NOMO-1 treated with dmso at 0.1 percent for 144 hours (cell line): ENCODE measurements at regions not wholly inside any gene's neighbourhood (a gene's known extent, or its start where the extent isn't known, plus 50 kb on each side); places are given as distances from the start of the nearest gene placed in this dataset.
"Not testable (repeated sequence)": the region's sequence is repeated elsewhere in the genome, so short reads cannot be mapped to it uniquely, and the experiment has no call there.

ENCODE experiments used
- DNase-seq: peaks from one replicate; lab custom pipeline; 2025; ENCODE audit not compliant: unreplicated experiment; lab: John Stamatoyannopoulos, UW

DNA sequence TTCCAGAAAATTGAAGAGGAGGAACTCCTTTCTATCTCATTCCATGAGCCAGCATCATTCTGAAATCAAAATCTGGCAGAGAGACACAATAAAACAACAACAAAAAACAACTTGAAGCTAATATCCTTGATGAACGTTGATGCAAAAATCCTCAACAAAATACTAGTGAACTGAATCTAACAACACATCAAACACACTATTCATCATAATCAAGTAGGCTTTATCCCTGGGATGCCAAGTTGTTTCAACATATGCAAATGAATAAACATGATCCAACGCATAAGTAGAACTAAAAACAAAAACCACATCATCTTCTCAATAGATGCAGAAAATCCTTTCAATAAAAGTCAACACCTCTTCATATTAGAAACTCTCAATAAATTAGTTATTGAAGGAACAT lies 335.3 kb upstream of the BRINP3 start:
- no peak for DNase-seq

DNA sequence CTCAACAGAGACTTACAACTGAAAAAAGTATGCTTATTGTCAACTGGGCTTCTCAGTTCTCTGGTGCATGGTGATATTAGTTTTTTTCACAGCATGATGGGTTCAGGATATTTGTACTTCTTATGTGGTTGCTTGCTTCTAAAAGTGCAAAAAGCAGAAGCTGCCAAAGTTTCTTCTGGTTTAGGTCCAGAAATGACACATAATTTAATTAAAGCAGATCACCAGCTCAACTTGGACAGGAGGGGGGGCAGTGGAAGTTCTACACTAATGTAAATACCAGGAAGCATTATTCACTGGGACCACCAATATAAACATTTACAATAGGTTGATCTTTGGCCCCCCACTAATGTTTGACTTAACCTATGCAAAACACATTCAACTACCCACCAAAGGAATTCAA lies 354.8 kb upstream of the BRINP3 start:
- DNase-seq: no peak

DNA sequence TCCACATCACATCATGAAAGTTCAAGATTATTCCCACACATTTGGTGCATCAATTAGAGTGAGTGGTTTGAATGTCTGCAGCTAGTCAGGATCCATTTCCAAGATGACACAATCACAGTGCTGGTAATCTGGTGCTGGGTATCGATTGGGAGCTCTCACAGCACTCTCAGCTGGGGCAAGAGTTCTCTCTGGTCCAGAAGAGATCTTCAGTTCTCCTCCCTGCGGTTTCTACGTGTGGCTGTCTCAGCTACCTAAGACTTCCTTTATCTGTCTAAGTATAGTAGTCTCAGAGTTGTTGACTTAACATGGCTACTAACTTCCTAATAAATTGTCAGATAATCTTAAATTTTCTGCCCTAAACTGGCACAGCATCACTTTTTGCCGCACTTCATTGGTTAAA lies 358.0 kb upstream of the BRINP3 start:
- DNase-seq: no peak

DNA sequence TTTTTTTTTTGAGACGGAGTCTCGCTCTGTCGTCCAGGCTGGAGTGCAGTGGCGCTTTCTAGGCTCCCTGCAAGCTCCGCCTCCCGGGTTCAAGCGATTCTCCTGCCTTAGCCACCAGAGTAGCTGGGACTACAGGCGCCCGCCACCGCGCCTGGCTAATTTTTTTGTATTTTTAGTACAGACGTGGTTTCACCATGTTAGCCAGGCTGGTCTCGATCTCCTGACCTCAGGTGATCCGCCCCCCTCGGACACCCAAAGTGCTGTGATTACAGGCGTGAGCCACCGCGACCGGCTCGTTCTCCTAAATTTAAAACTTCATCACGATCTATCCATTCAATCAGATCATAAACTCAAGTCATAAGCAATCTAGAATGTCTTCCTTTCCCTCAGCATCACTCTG lies 359.5 kb upstream of the BRINP3 start:
- DNase-seq: not testable (repeated sequence)

DNA sequence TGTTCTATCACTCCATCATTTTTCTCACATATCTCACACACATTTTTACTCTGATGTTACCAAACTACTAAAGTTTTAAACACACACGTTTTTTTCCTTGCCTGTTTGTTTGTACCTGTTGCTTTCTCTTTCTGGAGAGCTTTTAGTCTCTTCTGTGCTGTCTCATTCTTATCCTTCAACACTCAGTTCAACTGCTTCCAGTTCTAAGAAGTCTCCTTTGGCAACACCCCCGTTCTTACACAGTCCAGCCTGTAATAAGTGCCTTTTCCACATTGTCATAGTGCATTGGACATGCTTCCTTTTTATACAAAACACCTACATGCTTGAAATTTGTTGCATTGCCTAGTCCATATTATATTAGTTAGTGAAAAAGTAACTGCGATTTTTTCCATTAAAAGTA lies 360.2 kb upstream of the BRINP3 start:
- no peak for DNase-seq

DNA sequence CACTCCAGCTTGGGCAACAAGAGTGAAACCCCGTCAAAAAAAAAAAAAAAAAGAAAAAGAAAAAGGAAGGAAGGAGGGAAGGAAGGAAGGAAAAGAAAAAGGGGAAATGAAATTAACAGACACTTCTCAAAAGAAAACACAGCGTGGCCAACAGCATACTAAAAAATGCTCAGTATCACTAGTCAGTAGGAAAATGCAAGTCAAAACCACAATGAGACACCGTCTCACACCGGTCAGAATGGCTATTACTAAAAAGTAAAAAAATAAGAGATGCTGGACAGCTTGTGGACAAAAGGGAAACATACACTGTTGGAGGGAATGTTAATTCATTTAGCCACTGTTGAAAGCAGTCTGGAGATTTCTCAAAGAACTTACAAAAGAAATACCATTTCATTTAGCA lies 369.5 kb upstream of the BRINP3 start:
- DNase-seq: no peak

DNA sequence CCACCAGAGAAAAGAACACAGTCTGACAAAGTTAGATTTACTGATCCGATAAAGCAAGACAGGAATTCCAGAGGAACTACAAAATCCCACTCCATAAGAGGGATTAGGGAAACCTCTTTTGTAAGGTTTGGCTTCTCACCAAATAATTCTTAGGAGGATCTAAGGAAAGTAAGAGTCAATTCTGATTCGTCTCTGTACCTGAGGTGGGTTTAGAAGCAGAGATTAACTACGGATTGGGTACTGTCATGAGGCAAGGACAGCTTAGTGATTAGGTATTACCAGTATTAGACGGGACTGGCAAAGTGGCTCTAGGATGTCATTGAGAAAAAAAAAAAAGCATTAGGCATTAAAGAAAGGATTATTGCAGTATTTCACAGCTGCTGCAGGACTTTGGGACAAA lies 371.7 kb upstream of the BRINP3 start:
- no peak for DNase-seq

DNA sequence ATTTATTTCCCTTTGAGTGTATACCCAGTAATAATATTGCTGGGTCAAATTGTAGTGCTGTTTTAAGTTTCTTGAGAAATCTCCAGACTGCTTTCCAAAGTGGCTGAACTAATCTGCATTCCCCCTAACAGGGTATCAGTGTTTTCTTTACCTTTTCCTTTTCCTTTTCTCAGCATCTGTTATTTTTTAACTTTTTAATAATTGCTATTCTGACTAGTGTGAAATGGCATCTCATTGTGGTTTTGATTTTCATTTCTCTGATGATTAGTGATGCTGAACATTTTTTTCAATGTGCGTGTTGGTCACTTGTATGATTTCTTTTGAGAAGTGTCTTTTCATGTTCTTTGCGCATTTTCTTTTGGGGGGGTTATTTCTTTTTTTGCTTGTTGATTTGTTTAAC lies 374.9 kb upstream of the BRINP3 start:
- no peak for DNase-seq

DNA sequence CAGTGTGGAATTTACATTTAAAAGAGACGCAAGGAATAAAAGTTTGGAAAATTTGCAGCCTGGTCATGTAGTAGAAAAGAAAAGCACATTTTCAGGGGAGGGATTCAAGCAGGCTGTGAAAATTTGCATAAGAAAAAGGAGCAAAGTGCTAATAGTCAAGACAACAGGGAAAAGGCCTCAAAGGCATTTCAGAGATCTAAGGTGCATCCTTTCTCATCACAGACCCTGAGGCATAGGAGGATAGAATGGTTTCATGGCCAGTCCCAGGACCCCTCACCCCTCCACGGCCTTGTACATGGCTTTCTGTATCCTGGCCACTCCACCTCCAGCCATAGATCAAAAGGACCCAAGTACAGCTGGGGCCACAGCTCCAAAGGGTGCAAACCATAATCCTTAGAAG lies 380.5 kb upstream of the BRINP3 start:
- DNase-seq: no peak

DNA sequence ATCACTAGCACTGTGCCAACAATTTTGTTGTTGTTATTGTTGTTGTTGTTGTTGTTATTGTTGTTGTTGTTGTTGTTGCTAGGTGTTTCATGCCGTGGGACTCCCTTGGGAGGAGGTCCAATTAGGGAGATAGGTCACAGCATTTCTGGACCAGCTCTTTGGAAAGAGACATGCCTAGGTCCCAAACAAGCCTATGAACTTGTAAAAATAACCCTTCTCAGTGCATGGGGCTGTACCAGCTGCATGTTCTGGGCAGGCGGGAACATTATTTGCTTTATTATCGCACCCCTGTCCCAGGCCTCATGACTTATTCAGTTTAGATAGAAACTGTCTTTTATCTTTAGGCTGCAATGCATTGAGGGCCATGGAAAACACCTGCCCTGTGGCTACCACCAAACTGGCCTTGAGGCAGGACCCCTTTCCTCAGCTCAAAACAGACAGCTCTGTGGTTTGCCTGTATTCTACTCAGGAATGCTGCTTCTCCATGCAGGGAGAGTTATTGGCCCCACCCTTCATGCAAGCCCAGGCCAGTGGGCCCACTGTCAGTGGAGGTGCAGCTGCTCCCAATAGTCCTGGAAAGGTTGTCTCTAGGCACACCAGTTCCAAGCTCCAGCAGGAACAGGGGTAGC lies 386.5 kb upstream of the BRINP3 start:
- DNase-seq: no peak

DNA sequence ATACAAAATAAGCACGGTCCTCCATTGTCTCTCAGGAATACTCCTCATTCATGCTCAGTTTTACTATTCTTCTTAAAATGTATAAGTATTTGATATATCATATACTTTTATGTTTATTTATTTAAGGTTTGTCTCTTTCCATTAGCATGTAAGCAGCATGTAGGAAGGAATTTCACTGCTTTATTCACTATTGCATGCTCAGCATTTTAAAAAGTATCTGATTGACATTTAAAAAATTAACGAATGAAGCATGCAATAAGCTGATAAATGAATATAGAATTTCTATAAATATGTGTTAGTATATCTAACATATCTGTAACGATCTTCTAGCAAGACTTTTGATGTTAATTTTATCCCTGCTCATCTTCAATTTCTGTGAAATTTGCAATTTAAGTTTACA lies 402.7 kb upstream of the BRINP3 start:
- DNase-seq: no peak

DNA sequence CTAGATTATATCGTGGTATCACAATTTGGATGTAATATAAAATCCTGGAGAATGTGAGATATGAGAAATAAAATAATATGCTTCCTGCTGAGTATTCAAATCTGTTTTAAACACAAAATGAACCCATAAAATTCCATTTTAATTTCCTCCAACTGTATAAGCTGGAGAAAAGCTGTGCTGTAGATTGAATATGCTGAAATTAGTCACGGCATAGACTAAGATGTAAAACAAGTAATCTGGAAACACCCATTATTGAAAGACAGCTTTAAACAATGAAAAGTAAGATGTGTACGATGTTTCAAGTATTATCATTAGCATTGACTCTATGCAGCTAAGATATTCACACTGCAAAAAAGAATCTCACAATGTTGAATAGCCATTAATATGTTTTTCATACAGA lies 403.4 kb upstream of the BRINP3 start:
- DNase-seq: no peak

DNA sequence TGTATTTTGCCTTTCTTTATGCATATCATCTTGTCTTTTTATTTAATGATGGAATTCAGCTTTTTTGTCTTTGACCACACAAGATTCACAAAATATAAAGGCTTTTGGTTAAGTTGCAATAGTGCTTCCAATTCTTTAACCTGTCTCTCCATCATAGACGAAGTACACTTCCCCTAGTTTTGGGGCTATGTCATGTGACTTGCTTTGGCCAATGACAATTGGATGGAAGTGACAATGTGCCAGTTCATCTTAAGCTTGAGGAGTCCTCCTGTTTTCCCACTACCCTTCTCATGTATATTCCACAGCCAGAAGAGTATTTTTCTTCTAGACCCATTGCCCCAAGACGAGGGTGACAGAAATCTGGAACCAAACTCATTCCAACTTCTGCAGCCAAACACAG lies 419.6 kb upstream of the BRINP3 start:
- DNase-seq: no peak

DNA sequence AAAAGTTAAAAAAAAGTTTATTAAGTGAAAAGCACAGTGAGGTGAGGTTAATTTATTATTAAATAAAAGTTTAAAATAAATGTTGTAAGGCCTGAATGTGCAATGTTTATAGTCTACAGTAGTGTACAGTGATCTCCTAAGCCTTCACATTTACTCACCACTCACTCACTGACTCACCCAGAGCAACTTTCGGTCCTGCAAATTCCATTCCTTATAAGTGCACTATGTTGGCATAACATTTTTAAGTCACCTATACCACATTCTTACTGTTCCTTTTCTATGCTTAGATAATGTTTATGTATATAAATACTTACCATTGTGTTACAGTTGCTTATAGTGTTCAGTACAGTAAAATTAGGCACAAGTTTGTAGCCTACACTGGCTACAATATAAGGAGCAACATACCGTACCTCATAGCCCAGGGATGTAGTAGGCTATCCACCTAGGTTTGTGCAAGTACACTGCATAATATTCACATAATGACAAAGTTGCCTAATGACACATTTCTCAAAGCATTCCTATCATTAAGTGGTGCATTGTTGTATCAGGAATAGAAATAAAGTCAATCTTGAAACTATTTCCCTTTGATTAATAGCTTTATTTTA lies 426.5 kb upstream of the BRINP3 start:
- DNase-seq: no peak

DNA sequence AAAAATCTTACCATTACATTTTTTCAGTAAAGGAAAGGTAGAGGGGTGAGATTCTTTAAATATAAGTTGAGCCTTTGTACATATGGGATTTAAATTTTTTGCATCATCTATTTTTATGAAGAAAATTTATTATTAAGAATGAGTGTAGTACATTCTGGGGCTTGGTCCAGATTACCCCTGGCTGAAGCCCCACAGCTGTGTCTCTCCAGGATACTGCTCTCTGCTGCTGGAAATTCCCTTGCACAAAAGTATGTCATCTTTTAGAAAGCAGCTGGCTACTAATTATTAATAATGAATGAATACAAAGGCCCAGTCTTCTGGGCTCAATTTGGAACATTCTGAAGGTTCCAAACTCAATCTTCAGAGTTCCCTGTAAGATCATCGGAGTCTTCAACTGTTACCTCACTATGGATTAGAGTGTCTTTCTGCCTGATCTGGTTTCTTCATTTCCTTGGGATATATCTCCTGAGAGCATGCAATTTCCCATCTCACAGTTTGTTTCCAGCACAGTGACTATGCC lies 428.6 kb upstream of the BRINP3 start:
- no peak for DNase-seq

DNA sequence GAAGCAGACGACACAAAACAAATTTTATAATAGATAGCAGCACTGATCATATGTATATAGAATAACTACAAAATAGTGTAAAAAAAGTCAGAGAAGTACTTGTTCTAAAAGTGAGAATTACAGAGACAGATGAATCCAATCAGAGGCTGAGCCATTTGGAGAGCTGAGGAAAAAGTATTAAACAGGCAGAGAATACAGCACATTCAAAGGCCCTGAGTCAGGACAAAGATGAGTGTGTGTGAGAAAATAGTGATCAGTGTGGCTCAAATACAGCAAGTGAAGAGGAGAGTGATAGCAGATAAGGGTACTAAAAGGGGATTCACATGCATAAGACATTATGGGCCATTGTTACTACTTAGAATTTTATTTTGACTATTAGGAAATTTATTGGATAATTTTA lies 430.6 kb upstream of the BRINP3 start:
- no peak for DNase-seq

DNA sequence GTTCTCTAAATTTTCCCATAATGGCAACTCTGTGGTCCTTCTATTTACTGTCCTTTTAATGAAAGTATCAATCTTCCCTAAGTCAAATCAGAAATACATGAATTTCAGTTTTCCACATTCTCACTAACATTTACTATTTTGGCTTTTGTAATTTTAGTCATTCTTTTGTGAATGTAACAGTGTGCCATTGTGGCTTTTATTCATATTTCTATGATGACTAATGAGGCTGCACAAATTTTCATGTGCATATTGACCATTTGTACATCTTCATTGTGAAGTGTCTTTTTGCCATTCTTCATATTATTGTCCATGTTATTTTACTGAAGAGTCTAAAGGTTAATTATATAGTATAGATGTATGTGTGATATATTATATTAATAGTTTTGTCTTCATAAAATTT lies 431.0 kb upstream of the BRINP3 start:
- no peak for DNase-seq

DNA sequence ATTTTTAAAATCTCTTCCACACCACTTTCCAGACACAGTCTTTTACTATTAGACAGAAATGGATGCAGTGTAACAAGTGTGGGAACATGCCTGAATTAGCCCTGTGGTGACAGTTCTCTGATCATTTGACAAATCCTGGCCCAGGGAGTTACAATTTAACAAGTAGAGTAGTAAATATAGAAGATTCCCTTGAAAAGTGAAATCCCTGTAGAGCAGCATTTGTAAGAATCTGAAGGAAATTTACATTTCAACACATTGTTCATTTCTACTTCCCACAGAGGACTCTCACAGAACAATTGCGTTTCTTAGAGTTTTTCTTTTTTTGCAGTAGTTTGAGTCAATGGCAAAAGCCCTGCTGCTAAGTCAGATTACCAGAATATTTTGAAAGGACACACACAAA lies 458.3 kb upstream of the BRINP3 start:
- no peak for DNase-seq

DNA sequence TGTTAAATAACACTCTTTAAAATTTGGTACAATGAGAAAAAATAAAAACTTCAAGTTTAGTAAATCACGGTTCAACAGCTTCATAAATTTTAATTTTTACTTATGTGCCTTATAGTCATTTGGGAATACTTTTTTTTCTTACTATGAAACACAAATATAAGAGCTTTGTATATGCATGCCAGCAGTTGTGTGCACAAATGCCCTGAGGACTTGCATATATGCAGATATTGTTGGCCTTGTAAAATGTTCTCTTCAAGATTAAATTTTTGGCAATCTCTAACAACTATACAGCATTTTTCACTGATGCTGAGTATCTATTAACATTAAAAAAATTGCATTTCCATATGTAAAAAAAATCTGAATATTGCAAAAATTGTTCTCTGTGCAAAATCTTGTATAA lies 458.7 kb upstream of the BRINP3 start:
- no peak for DNase-seq

DNA sequence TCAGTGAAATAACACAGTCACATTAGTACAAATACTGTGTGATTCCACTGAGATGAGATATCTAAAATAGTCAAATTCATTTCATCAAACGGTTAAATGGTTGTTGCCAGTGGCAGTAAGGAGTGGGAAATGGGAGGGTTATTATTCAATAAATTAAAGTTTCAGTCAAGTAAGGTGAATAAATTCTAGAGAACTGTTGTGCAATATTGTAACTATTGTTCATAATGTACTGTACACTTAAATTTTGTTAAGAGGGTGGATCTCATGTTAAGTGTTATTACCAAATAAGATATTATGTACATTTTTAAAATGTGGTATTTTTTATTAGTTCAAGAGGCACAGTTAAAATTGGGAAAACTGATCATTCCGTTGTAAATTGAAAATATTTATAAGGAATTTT lies 463.3 kb upstream of the BRINP3 start:
- no peak for DNase-seq

DNA sequence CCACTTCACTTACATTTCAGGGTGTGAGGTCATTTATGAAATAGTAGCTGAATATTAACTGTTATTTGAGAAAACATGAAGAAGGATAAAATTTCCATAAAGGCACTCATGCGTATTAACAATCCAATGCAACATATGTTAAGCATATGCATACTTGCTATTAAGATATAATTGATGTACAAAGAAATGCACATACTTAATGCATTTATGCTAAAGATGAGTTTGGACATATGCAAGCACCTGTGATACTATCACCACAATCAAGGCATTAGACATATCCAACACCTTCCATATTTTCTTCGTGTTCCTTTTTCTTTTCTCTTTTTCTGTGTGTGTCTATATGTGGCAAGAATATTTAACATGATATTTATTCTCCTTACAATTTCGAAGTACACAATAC lies 464.8 kb upstream of the BRINP3 start:
- no peak for DNase-seq

DNA sequence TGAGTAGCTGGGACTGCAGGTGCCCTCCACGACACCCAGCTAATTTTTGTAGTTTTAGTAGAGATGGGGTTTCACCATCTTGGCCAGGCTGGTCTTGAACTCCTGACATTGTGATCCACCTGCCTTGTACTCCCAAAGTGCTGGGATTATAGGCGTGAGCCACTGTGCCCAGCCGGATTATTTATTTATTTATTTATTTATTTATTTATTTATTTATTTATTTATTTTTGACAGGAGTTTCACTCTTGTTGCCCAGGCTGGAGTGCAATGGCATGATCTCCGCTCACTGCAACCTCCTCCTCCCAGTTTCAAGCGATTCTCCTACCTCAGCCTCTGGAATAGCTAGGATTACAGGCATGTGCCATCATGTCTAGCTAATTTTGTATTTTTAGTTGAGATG lies 466.1 kb upstream of the BRINP3 start:
- not testable (repeated sequence) for DNase-seq

DNA sequence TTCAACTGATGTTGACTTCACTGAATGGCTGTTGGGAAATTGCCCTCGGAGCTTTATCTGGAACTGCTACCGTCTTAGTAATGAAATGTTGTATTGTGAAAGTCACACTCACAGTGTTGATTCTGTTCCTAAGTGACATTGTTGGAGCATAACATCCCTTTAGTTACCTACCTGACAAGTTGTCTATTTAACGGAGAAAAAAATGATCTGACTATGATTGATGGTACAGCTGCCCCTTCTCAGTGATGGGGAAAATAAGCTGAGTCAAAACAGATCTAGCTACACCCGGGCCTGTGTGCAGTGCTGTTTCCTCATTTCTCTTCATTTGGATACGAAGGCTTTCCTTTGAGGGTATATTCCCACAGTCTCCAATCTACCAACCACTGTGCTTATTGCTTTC lies 472.3 kb upstream of the BRINP3 start:
- DNase-seq: no peak
